ENCODE measurements at regions not wholly inside any gene's neighbourhood (a gene's known extent, or its start where the extent isn't known, plus 50 kb on each side); places are given as distances from the start of the nearest gene placed in this dataset.

GRCh38 chr18:72100465-72101004 is 443.6 kb downstream of the CBLN2 start:
- no peak for DNase-seq (ENCODE audit: low read depth in 2 of 3, low spot score in 1 of 3)

GRCh38 chr18:72091369-72091768 is 452.8 kb downstream of the CBLN2 start:
- DNase-seq (ENCODE audit: low read depth in 2 of 3, low spot score in 1 of 3): no peak

GRCh38 chr18:72089432-72089831 is 454.7 kb downstream of the CBLN2 start:
- DNase-seq (ENCODE audit: low read depth in 2 of 3, low spot score in 1 of 3): no peak

- DNase-seq (ENCODE audit: low read depth in 2 of 3, low spot score in 1 of 3): no peak
Observed at GRCh38 chr18:72086421-72086820, 457.7 kb downstream of the CBLN2 start.

GRCh38 chr18:72075040-72075439 is 469.1 kb downstream of the CBLN2 start:
- DNase-seq (ENCODE audit: low read depth in 2 of 3, low spot score in 1 of 3): no peak

- no peak for DNase-seq (ENCODE audit: low read depth in 2 of 3, low spot score in 1 of 3)
Observed at GRCh38 chr18:72063001-72063400, 481.1 kb downstream of the CBLN2 start.

GRCh38 chr18:72058851-72059250 is 485.3 kb downstream of the CBLN2 start:
- no peak for DNase-seq (ENCODE audit: low read depth in 2 of 3, low spot score in 1 of 3)

- no peak for DNase-seq (ENCODE audit: low read depth in 2 of 3, low spot score in 1 of 3)
Observed at GRCh38 chr18:72056171-72056570, 488.0 kb downstream of the CBLN2 start.

- no peak for DNase-seq (ENCODE audit: low read depth in 2 of 3, low spot score in 1 of 3)
Observed at GRCh38 chr18:72041313-72042032, 502.7 kb downstream of the CBLN2 start.

GRCh38 chr18:72013427-72013850 is 530.7 kb downstream of the CBLN2 start:
- no peak for DNase-seq (ENCODE audit: low read depth in 2 of 3, low spot score in 1 of 3)

- no peak for DNase-seq (ENCODE audit: low read depth in 2 of 3, low spot score in 1 of 3)
Observed at GRCh38 chr18:71998547-71999097, 545.5 kb downstream of the CBLN2 start.

GRCh38 chr18:71995904-71996465 is 548.2 kb downstream of the CBLN2 start:
- DNase-seq (ENCODE audit: low read depth in 2 of 3, low spot score in 1 of 3): no peak

- no peak for DNase-seq (ENCODE audit: low read depth in 2 of 3, low spot score in 1 of 3)
Observed at GRCh38 chr18:71994273-71994672, 549.9 kb downstream of the CBLN2 start.

- DNase-seq (ENCODE audit: low read depth in 2 of 3, low spot score in 1 of 3): no peak
Observed at GRCh38 chr18:71989616-71990015, 554.5 kb downstream of the CBLN2 start.

GRCh38 chr18:71986351-71987050 is 557.6 kb downstream of the CBLN2 start:
- no peak for DNase-seq (ENCODE audit: low read depth in 2 of 3, low spot score in 1 of 3)

GRCh38 chr18:71976744-71977143 is 567.4 kb downstream of the CBLN2 start:
- no peak for DNase-seq (ENCODE audit: low read depth in 2 of 3, low spot score in 1 of 3)

- DNase-seq (ENCODE audit: low read depth in 2 of 3, low spot score in 1 of 3): no peak
Observed at GRCh38 chr18:71966791-71967190, 577.4 kb downstream of the CBLN2 start.

GRCh38 chr18:71958605-71959004 is 585.5 kb downstream of the CBLN2 start:
- no peak for DNase-seq (ENCODE audit: low read depth in 2 of 3, low spot score in 1 of 3)

- no peak for DNase-seq (ENCODE audit: low read depth in 2 of 3, low spot score in 1 of 3)
Observed at GRCh38 chr18:71951001-71951400, 593.1 kb downstream of the CBLN2 start.

- no peak for DNase-seq (ENCODE audit: low read depth in 2 of 3, low spot score in 1 of 3)
Observed at GRCh38 chr18:71942433-71942832, 601.7 kb downstream of the CBLN2 start.

- no peak for DNase-seq (ENCODE audit: low read depth in 2 of 3, low spot score in 1 of 3)
Observed at GRCh38 chr18:71939483-71939882, 604.7 kb downstream of the CBLN2 start.

- DNase-seq (ENCODE audit: low read depth in 2 of 3, low spot score in 1 of 3): no peak
Observed at GRCh38 chr18:71936744-71937143, 607.4 kb downstream of the CBLN2 start.
